Mesenchymal stem cell (in vitro differentiated cells and primary cell): ENCODE measurements at regions not wholly inside any gene's neighbourhood (a gene's known extent, or its start where the extent isn't known, plus 50 kb on each side); places are given as distances from the start of the nearest gene placed in this dataset.

Experiments
- DNase-seq: peaks from one replicate; pipeline ENCODE4 v3.0.0-alpha.2; 2013
- H2AFZ ChIP-seq: one replicate; pipeline ENCODE4 v1.6.1; 2013; ENCODE audit warnings: low read depth, mild to moderate bottlenecking, control low read depth, inconsistent platforms, low read length, moderate library complexity
- H2AK5ac ChIP-seq: 2 replicates; pipeline ENCODE4 v1.6.1; 2013; ENCODE audit warnings: low read length, moderate library complexity, mild to moderate bottlenecking, inconsistent platforms; ENCODE audit not compliant: severe bottlenecking
- H2BK120ac ChIP-seq: one replicate; pipeline ENCODE4 v1.6.1; 2013; ENCODE audit warnings: low read depth, mild to moderate bottlenecking, inconsistent platforms, low read length, moderate library complexity
- H2BK12ac ChIP-seq, 2 experiments: one replicate each; pipeline ENCODE4 v1.6.1; 2013; ENCODE audit warnings: inconsistent platforms in 2 of 2, low read length in 2 of 2, mild to moderate bottlenecking in 2 of 2, moderate library complexity in 2 of 2, control low read depth in 1 of 2
- H2BK15ac ChIP-seq: one replicate; pipeline ENCODE4 v1.6.1; 2013; ENCODE audit warnings: mild to moderate bottlenecking, low read depth, inconsistent platforms; ENCODE audit not compliant: poor library complexity, severe bottlenecking
- H2BK5ac ChIP-seq: 2 replicates; pipeline ENCODE4 v1.6.1; 2013; ENCODE audit warnings: low read depth, mild to moderate bottlenecking, low read length, control low read depth, inconsistent platforms; ENCODE audit not compliant: poor library complexity, severe bottlenecking
- H3K14ac ChIP-seq, 2 experiments: one replicate each; pipeline ENCODE4 v1.6.1; 2013; ENCODE audit warnings: inconsistent platforms in 2 of 2, low read length in 2 of 2, control low read depth in 1 of 2, mild to moderate bottlenecking in 1 of 2, moderate library complexity in 1 of 2
- H3K18ac ChIP-seq, 2 experiments: one replicate each; pipeline ENCODE4 v1.6.1; 2013; ENCODE audit warnings: inconsistent platforms in 2 of 2, low read length in 2 of 2, control low read depth in 1 of 2, low read depth in 1 of 2, mild to moderate bottlenecking in 1 of 2
- H3K23ac ChIP-seq, 2 experiments: one replicate each; pipeline ENCODE4 v1.6.1; 2013; ENCODE audit warnings: inconsistent platforms in 2 of 2, low read length in 2 of 2, mild to moderate bottlenecking in 2 of 2, moderate library complexity in 2 of 2, control low read depth in 1 of 2
- H3K27ac ChIP-seq: 2 replicates; pipeline ENCODE4 v1.5.1; 2013; ENCODE audit warnings: mild to moderate bottlenecking, moderate library complexity, low read length, control low read depth, inconsistent platforms; ENCODE audit not compliant: poor library complexity, severe bottlenecking
- H3K27me3 ChIP-seq, 2 experiments: 2 replicates each; pipeline versions ENCODE4 v1.6.1 to v1.7.0; 2013; ENCODE audit warnings: low read length in 2 of 2, mild to moderate bottlenecking in 2 of 2, moderate library complexity in 2 of 2, control low read depth in 1 of 2, inconsistent platforms in 1 of 2; ENCODE audit not compliant: control insufficient read depth in 1 of 2, insufficient read depth in 1 of 2
- H3K36me3 ChIP-seq, 2 experiments: 2 replicates each; pipeline versions ENCODE4 v1.6.1 to v1.7.0; 2013; ENCODE audit warnings: low read length in 2 of 2, control low read depth in 1 of 2, inconsistent platforms in 1 of 2, low read depth in 1 of 2, mild to moderate bottlenecking in 1 of 2; ENCODE audit not compliant: insufficient read depth in 2 of 2, control insufficient read depth in 1 of 2
- H3K4ac ChIP-seq, 2 experiments: one replicate each; pipeline ENCODE4 v1.6.1; 2013; ENCODE audit warnings: inconsistent platforms in 2 of 2, low read length in 2 of 2, mild to moderate bottlenecking in 2 of 2, moderate library complexity in 2 of 2, control low read depth in 1 of 2, low read depth in 1 of 2
- H3K4me1 ChIP-seq: 2 replicates; pipeline ENCODE4 v1.6.1; 2013; ENCODE audit warnings: low read depth, low read length, control low read depth; ENCODE audit not compliant: control insufficient read depth, insufficient read depth
- H3K4me2 ChIP-seq: 2 replicates; pipeline ENCODE4 v1.6.1; 2013; ENCODE audit warnings: low read length, mild to moderate bottlenecking, inconsistent platforms; ENCODE audit not compliant: poor library complexity, severe bottlenecking
- H3K4me3 ChIP-seq, 2 experiments: 2 replicates each; pipeline versions ENCODE4 v1.5.1 to v1.7.0; 2013; ENCODE audit warnings: low read length in 2 of 2, mild to moderate bottlenecking in 2 of 2, control low read depth in 1 of 2, low read depth in 1 of 2; ENCODE audit not compliant: insufficient read depth in 1 of 2
- H3K79me1 ChIP-seq: replicated peaks from 2 replicates; pipeline ENCODE4 v1.6.1; 2013; ENCODE audit warnings: mild to moderate bottlenecking, control low read depth, low read length, inconsistent platforms; ENCODE audit not compliant: poor library complexity, severe bottlenecking
- H3K9ac ChIP-seq: 2 replicates; pipeline ENCODE4 v1.7.0; 2013; ENCODE audit warnings: mild to moderate bottlenecking, low read length, moderate library complexity
- H3K9me3 ChIP-seq: 2 replicates; pipeline ENCODE4 v1.7.0; 2013; ENCODE audit warnings: mild to moderate bottlenecking, low read length; ENCODE audit not compliant: control insufficient read depth
- H4K8ac ChIP-seq: one replicate; pipeline ENCODE4 v1.6.1; 2013; ENCODE audit warnings: inconsistent platforms, mild to moderate bottlenecking, low read length, moderate library complexity
- H4K91ac ChIP-seq: one replicate; pipeline ENCODE4 v1.6.1; 2013; ENCODE audit warnings: mild to moderate bottlenecking, low read length, inconsistent platforms
- WGBS: methylation state at CpG from one replicate; pipeline ENCODE4 v1.1.7; 2013; ENCODE audit warnings: mixed read lengths; 5-methylcytosine and 5-hydroxymethylcytosine counted together

DNA sequence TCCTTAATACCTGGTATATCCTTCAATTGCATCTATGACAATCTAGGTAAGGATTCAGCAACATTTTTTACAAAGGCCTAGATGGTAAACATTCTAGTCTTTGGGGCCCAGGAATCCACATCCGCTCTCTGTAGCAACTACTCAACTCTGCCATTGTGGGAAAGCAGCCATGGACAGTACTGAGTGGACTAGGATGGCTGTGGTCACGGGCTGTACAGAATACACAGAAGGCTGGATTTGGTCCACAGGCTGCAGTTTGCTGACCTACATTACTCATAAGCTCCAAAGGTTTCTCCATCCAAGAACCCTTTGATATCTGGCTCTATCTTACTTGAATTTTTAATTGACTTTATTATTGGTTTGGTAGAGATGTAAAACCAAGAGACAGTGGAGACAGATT, 418.3 kb upstream of the LRRTM1 start:
- Histone ChIP-seq H2BK15ac (no peak overlapping the region), H3K4me3 (no peak overlapping the region), H3K79me1 (no peaks in the 10 kb centered on the region), H2BK120ac (no peak overlapping the region), H3K4me2 (no peak overlapping the region), H3K14ac (no peak overlapping the region), H4K8ac (no peak overlapping the region), H3K27me3 (no peaks in the 10 kb centered on the region), H3K23ac (no peak overlapping the region), H3K18ac (peak overlapping the region in 1 of 2 experiments; percentile 21), H3K9ac (no peak overlapping the region), H2BK5ac (no peak overlapping the region), H3K9me3 (peaks cover 9% of the 10 kb centered on the region), H2AFZ (no peak overlapping the region), H3K4ac (no peak overlapping the region), H3K27ac (no peak overlapping the region), H2BK12ac (no peak overlapping the region), H3K36me3 (no peaks in the 10 kb centered on the region), H2AK5ac (no peak overlapping the region), H4K91ac (no peak overlapping the region), H3K4me1 (no peaks in the 10 kb centered on the region)
- WGBS, result 90% methylated on average over 2 of the region's 2 CpGs
- no peak for DNase-seq

DNA sequence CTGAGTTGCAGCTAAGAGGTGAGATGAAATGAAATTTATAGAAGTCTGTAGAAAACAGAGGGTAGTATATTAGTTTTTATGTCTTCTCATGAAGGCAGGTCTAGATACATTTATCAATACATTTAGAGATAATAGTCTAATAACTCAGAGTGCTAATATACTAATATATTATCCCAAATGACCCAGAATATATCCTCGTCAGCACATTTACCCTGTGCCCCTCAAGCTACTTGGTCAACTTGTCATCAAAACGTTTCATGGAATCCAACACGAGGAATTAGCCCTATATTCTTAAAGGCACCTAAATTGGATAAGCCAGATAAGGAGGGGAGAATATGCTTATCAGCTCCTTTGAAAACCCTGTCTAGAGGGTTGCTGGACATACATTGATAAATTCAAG, 415.1 kb upstream of the LRRTM1 start:
- Histone ChIP-seq H4K8ac (no peak overlapping the region), H3K14ac (no peak overlapping the region), H2BK5ac (no peak overlapping the region), H3K36me3 (no peaks in the 10 kb centered on the region), H3K18ac (no peak overlapping the region), H3K79me1 (no peaks in the 10 kb centered on the region), H4K91ac (no peak overlapping the region), H3K4me2 (no peak overlapping the region), H3K9ac (no peak overlapping the region), H3K9me3 (no peaks in the 10 kb centered on the region), H3K4ac (no peak overlapping the region), H3K27me3 (no peaks in the 10 kb centered on the region), H2BK15ac (no peak overlapping the region), H2AFZ (no peak overlapping the region), H3K4me3 (no peak overlapping the region), H2BK120ac (no peak overlapping the region), H2BK12ac (no peak overlapping the region), H3K4me1 (no peaks in the 10 kb centered on the region), H3K23ac (no peak overlapping the region), H3K27ac (no peak overlapping the region), H2AK5ac (no peak overlapping the region)
- no peak for DNase-seq
- WGBS, result 92% methylated on average over 3 of the region's 3 CpGs

DNA sequence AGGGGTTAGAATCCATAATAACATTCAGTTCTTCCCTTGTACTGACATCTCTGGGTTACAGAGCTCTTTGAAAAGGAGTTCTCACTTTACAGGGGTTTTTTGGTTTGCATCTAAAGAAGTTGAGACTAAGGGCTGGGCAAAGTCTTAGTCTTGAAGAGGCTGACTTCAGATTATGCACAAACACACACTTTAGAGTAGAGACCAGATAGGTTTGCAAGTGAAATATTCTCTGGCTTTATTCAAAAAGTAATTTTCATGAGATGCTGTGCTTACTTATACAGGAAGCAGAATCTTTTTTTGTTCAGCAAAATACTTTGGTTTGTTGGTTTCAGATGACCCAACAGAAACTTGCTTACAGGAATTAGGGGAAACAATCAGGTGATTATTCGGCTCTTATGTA, 410.9 kb upstream of the LRRTM1 start:
- no peaks in the 10 kb centered on the region for H3K9me3 ChIP-seq
- no peak overlapping the region for H3K4ac ChIP-seq
- no peak overlapping the region for H3K23ac ChIP-seq
- 70% methylated on average over 1 of the region's 1 CpG for WGBS
- H3K27ac ChIP-seq, result no peak overlapping the region
- H3K27me3 ChIP-seq, result no peaks in the 10 kb centered on the region
- H3K9ac ChIP-seq, result no peak overlapping the region
- H2BK5ac ChIP-seq, result no peak overlapping the region
- H2AFZ ChIP-seq, result no peak overlapping the region
- H2BK120ac ChIP-seq, result no peak overlapping the region
- no peak overlapping the region for H3K4me2 ChIP-seq
- no peak overlapping the region for H2BK15ac ChIP-seq
- H2BK12ac ChIP-seq, result no peak overlapping the region
- no peak overlapping the region for H3K14ac ChIP-seq
- H3K4me3 ChIP-seq, result no peak overlapping the region
- no peak overlapping the region for H4K8ac ChIP-seq
- no peaks in the 10 kb centered on the region for H3K79me1 ChIP-seq
- H3K36me3 ChIP-seq, result no peaks in the 10 kb centered on the region
- no peak for DNase-seq
- no peak overlapping the region for H2AK5ac ChIP-seq
- H3K4me1 ChIP-seq, result no peaks in the 10 kb centered on the region
- H3K18ac ChIP-seq, result no peak overlapping the region
- H4K91ac ChIP-seq, result no peak overlapping the region

DNA sequence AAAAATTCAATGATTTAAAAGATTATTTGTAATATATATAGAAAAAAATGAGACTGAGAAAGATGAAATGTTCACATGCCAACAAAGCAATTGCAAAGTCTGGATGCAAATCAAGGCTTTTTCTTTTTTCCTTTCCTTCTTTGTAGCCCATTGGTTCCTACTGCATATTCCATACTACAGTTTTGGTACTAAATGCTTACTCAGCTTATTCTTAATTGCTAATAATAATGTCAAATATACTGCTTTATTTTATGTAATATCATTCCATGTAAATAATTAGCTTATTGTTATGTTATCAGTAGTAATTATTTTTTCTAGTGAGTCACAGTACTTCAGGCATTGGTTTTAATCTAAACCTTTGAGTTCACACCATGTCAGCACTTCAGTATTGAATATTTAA, 407.4 kb upstream of the LRRTM1 start:
- Histone ChIP-seq H2BK15ac (no peak overlapping the region), H3K4me1 (no peaks in the 10 kb centered on the region), H3K23ac (no peak overlapping the region), H2BK5ac (no peak overlapping the region), H3K27me3 (no peaks in the 10 kb centered on the region), H3K9me3 (no peaks in the 10 kb centered on the region), H2AFZ (no peak overlapping the region), H2BK120ac (no peak overlapping the region), H2AK5ac (no peak overlapping the region), H3K4ac (no peak overlapping the region), H3K4me2 (no peak overlapping the region), H4K8ac (no peak overlapping the region), H4K91ac (no peak overlapping the region), H2BK12ac (no peak overlapping the region), H3K36me3 (no peaks in the 10 kb centered on the region), H3K18ac (no peak overlapping the region), H3K4me3 (no peak overlapping the region), H3K9ac (no peak overlapping the region), H3K27ac (no peak overlapping the region), H3K14ac (no peak overlapping the region), H3K79me1 (no peaks in the 10 kb centered on the region)
- DNase-seq, result no peak
